ENCODE measurements at regions not wholly inside any gene's neighbourhood (a gene's known extent, or its start where the extent isn't known, plus 50 kb on each side); places are given as distances from the start of the nearest gene placed in this dataset.

DNA sequence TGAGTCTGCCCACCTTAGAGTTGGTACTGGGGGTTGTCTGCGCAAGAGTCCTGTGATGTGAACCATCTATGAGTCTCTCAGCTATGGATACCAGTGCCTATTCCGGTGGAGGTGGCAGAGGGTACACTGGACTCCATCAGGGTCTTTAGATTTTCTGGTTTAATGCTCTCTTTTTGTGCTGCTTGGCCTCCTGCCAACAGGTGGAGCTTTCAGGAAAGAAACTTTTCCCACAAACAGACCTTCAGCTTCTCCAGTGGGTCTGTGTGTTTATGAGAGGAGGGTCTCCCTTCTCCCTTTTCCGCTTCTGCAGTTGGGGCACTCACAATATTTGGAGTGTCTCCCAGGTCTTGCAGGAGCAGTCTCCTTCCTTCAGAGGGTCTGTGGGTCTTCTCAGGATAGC, 1721.9 kb upstream of the SLC39A10 start:
- Histone ChIP-seq H3K9me3 (ENCODE audit: control insufficient read depth, low read length) (no peaks in the 10 kb centered on the region), H3K27ac (ENCODE audit: low read length, poor library complexity, severe bottlenecking) (no peak overlapping the region), H3K36me3 (ENCODE audit: control insufficient read depth in 1 of 2, insufficient read depth in 2 of 2, low read depth in 1 of 2, low read length in 2 of 2) (no peaks in the 10 kb centered on the region), H2AK5ac (ENCODE audit: low read length, severe bottlenecking) (no peak overlapping the region), H3K9ac (ENCODE audit: low read length) (no peak overlapping the region), H3K27me3 (ENCODE audit: control insufficient read depth in 1 of 2, insufficient read depth in 1 of 2, low read length in 2 of 2) (no peaks in the 10 kb centered on the region), H3K23ac (ENCODE audit: low read length in 2 of 2) (no peak overlapping the region), H3K14ac (ENCODE audit: low read length in 2 of 2) (no peak overlapping the region), H4K91ac (ENCODE audit: low read length) (no peak overlapping the region), H3K4me3 (ENCODE audit: insufficient read depth in 1 of 2, low read depth in 1 of 2, low read length in 2 of 2) (no peak overlapping the region), H3K79me1 (replicated peaks; ENCODE audit: low read length, poor library complexity, severe bottlenecking) (no peaks in the 10 kb centered on the region), H2BK12ac (ENCODE audit: low read length in 2 of 2) (no peak overlapping the region), H2AFZ (ENCODE audit: low read depth, low read length) (no peak overlapping the region), H3K18ac (ENCODE audit: low read depth in 1 of 2, low read length in 2 of 2) (no peak overlapping the region), H3K4me2 (ENCODE audit: low read length, poor library complexity, severe bottlenecking) (no peak overlapping the region), H3K4me1 (ENCODE audit: control insufficient read depth, insufficient read depth, low read depth, low read length) (no peaks in the 10 kb centered on the region), H2BK5ac (ENCODE audit: low read depth, low read length, poor library complexity, severe bottlenecking) (no peak overlapping the region), H2BK15ac (ENCODE audit: low read depth, poor library complexity, severe bottlenecking) (no peak overlapping the region), H3K4ac (ENCODE audit: low read depth in 1 of 2, low read length in 2 of 2) (no peak overlapping the region), H2BK120ac (ENCODE audit: low read depth, low read length) (no peak overlapping the region), H4K8ac (ENCODE audit: low read length) (no peak overlapping the region)
- 81% methylated on average over 3 of the region's 3 CpGs for WGBS
- DNase-seq: no peak

DNA sequence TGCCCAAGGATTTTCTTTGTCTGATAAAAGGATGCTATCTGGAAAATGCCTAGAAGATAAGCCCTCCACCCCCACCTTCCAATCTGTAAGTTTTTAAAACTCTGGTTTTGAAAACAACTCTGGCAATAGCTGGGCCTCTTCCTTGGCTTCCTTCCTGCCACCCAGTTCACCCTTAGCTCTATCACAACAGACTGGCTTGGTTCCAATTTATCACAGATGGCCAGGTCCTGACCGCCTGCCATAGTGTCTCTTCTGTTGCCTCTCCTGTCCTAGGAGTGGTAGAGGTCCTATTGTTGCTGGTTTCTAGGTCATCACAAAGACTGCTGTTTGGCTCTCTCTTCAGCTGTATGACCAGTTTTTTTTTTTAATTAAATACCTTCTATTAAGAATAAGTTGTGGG, 1727.9 kb upstream of the SLC39A10 start:
- Histone ChIP-seq H3K27me3 (ENCODE audit: control insufficient read depth in 1 of 2, insufficient read depth in 1 of 2, low read length in 2 of 2) (no peaks in the 10 kb centered on the region), H2BK15ac (ENCODE audit: low read depth, poor library complexity, severe bottlenecking) (no peak overlapping the region), H2BK12ac (ENCODE audit: low read length in 2 of 2) (no peak overlapping the region), H3K4ac (ENCODE audit: low read depth in 1 of 2, low read length in 2 of 2) (no peak overlapping the region), H3K23ac (ENCODE audit: low read length in 2 of 2) (no peak overlapping the region), H3K9me3 (ENCODE audit: control insufficient read depth, low read length) (no peaks in the 10 kb centered on the region), H2BK120ac (ENCODE audit: low read depth, low read length) (no peak overlapping the region), H2BK5ac (ENCODE audit: low read depth, low read length, poor library complexity, severe bottlenecking) (no peak overlapping the region), H4K91ac (ENCODE audit: low read length) (no peak overlapping the region), H3K14ac (ENCODE audit: low read length in 2 of 2) (no peak overlapping the region), H2AK5ac (ENCODE audit: low read length, severe bottlenecking) (no peak overlapping the region), H3K4me1 (ENCODE audit: control insufficient read depth, insufficient read depth, low read depth, low read length) (no peaks in the 10 kb centered on the region), H4K8ac (ENCODE audit: low read length) (no peak overlapping the region), H3K79me1 (replicated peaks; ENCODE audit: low read length, poor library complexity, severe bottlenecking) (no peaks in the 10 kb centered on the region), H2AFZ (ENCODE audit: low read depth, low read length) (no peak overlapping the region), H3K36me3 (ENCODE audit: control insufficient read depth in 1 of 2, insufficient read depth in 2 of 2, low read depth in 1 of 2, low read length in 2 of 2) (no peaks in the 10 kb centered on the region), H3K4me2 (ENCODE audit: low read length, poor library complexity, severe bottlenecking) (no peak overlapping the region), H3K4me3 (ENCODE audit: insufficient read depth in 1 of 2, low read depth in 1 of 2, low read length in 2 of 2) (no peak overlapping the region), H3K27ac (ENCODE audit: low read length, poor library complexity, severe bottlenecking) (no peak overlapping the region), H3K18ac (ENCODE audit: low read depth in 1 of 2, low read length in 2 of 2) (no peak overlapping the region), H3K9ac (ENCODE audit: low read length) (no peak overlapping the region)
- WGBS: 20% methylated on average over 1 of the region's 1 CpG
- no peak for DNase-seq

DNA sequence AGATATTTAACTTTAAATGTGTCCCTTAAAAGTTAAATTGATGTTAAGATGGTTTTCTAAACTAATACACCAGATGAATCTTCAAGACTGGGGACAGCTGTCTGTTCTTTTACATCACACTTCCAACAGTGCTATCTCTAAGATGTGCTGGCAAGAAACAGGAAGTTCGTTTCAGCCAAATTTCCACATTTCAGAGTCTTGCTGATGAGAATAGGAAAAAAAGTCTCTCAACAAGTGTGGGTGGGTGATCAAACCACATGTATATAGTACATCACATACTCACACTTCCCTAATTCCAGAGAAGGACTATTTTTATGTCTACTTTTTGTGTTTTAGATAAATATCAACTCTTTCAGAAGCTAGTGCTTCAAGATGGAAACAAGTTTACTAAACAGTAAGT, 1712.8 kb upstream of the TMEFF2 start:
- Histone ChIP-seq H2BK120ac (ENCODE audit: low read depth, low read length) (no peak overlapping the region), H3K9me3 (ENCODE audit: control insufficient read depth, low read length) (no peaks in the 10 kb centered on the region), H3K4ac (ENCODE audit: low read depth in 1 of 2, low read length in 2 of 2) (no peak overlapping the region), H2BK15ac (ENCODE audit: low read depth, poor library complexity, severe bottlenecking) (no peak overlapping the region), H2AK5ac (ENCODE audit: low read length, severe bottlenecking) (no peak overlapping the region), H3K4me2 (ENCODE audit: low read length, poor library complexity, severe bottlenecking) (no peak overlapping the region), H3K27ac (ENCODE audit: low read length, poor library complexity, severe bottlenecking) (no peak overlapping the region), H3K9ac (ENCODE audit: low read length) (no peak overlapping the region), H3K36me3 (ENCODE audit: control insufficient read depth in 1 of 2, insufficient read depth in 2 of 2, low read depth in 1 of 2, low read length in 2 of 2) (no peaks in the 10 kb centered on the region), H3K23ac (ENCODE audit: low read length in 2 of 2) (no peak overlapping the region), H3K4me3 (ENCODE audit: insufficient read depth in 1 of 2, low read depth in 1 of 2, low read length in 2 of 2) (no peak overlapping the region), H3K14ac (ENCODE audit: low read length in 2 of 2) (no peak overlapping the region), H4K91ac (ENCODE audit: low read length) (no peak overlapping the region), H3K18ac (ENCODE audit: low read depth in 1 of 2, low read length in 2 of 2) (no peak overlapping the region), H3K27me3 (ENCODE audit: control insufficient read depth in 1 of 2, insufficient read depth in 1 of 2, low read length in 2 of 2) (no peaks in the 10 kb centered on the region), H2BK5ac (ENCODE audit: low read depth, low read length, poor library complexity, severe bottlenecking) (no peak overlapping the region), H3K79me1 (replicated peaks; ENCODE audit: low read length, poor library complexity, severe bottlenecking) (no peaks in the 10 kb centered on the region), H2AFZ (ENCODE audit: low read depth, low read length) (no peak overlapping the region), H2BK12ac (ENCODE audit: low read length in 2 of 2) (no peak overlapping the region), H3K4me1 (ENCODE audit: control insufficient read depth, insufficient read depth, low read depth, low read length) (no peaks in the 10 kb centered on the region), H4K8ac (ENCODE audit: low read length) (no peak overlapping the region)
- DNase-seq: no peak
- WGBS: no CpG with 5 or more reads among the region's 1 CpG

DNA sequence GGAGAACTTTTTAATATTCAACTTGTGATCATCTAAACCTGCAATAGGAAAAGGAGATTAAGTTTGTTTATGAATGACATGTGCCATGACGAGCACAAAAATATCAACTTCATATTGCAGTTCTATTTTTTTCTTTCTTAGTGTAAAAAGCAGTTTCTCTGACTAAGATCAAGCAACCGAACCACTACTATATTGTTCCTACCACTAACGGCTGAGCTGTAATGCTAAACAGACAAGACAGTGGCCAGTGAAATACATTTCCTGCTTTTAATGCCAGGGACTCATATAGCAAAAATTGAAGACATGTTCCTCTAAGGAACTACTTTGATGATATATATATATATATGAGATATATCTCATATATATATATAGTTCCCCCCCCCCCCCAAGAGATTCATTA, 1705.6 kb upstream of the TMEFF2 start:
- H3K4ac ChIP-seq (ENCODE audit: low read depth in 1 of 2, low read length in 2 of 2): no peak overlapping the region
- WGBS: 74% methylated on average over 3 of the region's 3 CpGs
- H4K8ac ChIP-seq (ENCODE audit: low read length): no peak overlapping the region

More for the DNA sequence above, 1705.6 kb upstream of the TMEFF2 start:
- Histone ChIP-seq H4K91ac (ENCODE audit: low read length) (no peak overlapping the region), H3K4me1 (ENCODE audit: control insufficient read depth, insufficient read depth, low read depth, low read length) (no peaks in the 10 kb centered on the region), H3K27me3 (ENCODE audit: control insufficient read depth in 1 of 2, insufficient read depth in 1 of 2, low read length in 2 of 2) (no peaks in the 10 kb centered on the region), H3K9ac (ENCODE audit: low read length) (no peak overlapping the region), H2BK12ac (ENCODE audit: low read length in 2 of 2) (no peak overlapping the region), H3K9me3 (ENCODE audit: control insufficient read depth, low read length) (no peaks in the 10 kb centered on the region), H3K79me1 (replicated peaks; ENCODE audit: low read length, poor library complexity, severe bottlenecking) (no peaks in the 10 kb centered on the region), H2BK15ac (ENCODE audit: low read depth, poor library complexity, severe bottlenecking) (no peak overlapping the region), H3K14ac (ENCODE audit: low read length in 2 of 2) (no peak overlapping the region), H3K18ac (ENCODE audit: low read depth in 1 of 2, low read length in 2 of 2) (no peak overlapping the region), H3K4me2 (ENCODE audit: low read length, poor library complexity, severe bottlenecking) (no peak overlapping the region), H2BK5ac (ENCODE audit: low read depth, low read length, poor library complexity, severe bottlenecking) (no peak overlapping the region), H3K23ac (ENCODE audit: low read length in 2 of 2) (no peak overlapping the region), H2AK5ac (ENCODE audit: low read length, severe bottlenecking) (no peak overlapping the region), H3K27ac (ENCODE audit: low read length, poor library complexity, severe bottlenecking) (no peak overlapping the region), H2AFZ (ENCODE audit: low read depth, low read length) (no peak overlapping the region), H2BK120ac (ENCODE audit: low read depth, low read length) (no peak overlapping the region), H3K36me3 (ENCODE audit: control insufficient read depth in 1 of 2, insufficient read depth in 2 of 2, low read depth in 1 of 2, low read length in 2 of 2) (no peaks in the 10 kb centered on the region), H3K4me3 (ENCODE audit: insufficient read depth in 1 of 2, low read depth in 1 of 2, low read length in 2 of 2) (no peak overlapping the region)
- no peak for DNase-seq
